Karpas-422 (cell line): ENCODE measurements at regions not wholly inside any gene's neighbourhood (a gene's known extent, or its start where the extent isn't known, plus 50 kb on each side); places are given as distances from the start of the nearest gene placed in this dataset.

Experiments used
- DNase-seq: peaks from one replicate; pipeline ENCODE4 v3.0.0-alpha.2; 2015
- H2AFZ ChIP-seq: fragments of 200-600 bp; sonication (generic); 2 replicates; pipeline ENCODE4 v1.6.1; 2014; ENCODE audit warnings: antibody characterized with exemption, low read length, mixed read lengths
- H3K27ac ChIP-seq: fragments of 200-600 bp; sonication (generic); 2 replicates; pipeline ENCODE4 v1.5.1; 2014; ENCODE audit warnings: mild to moderate bottlenecking, low read length, moderate library complexity
- H3K27me3 ChIP-seq: fragments of 200-600 bp; sonication (generic); 2 replicates; pipeline ENCODE4 v1.6.1; 2014; ENCODE audit warnings: low read length, mixed read lengths
- H3K36me3 ChIP-seq: fragments of 200-600 bp; sonication (generic); 2 replicates; pipeline ENCODE4 v1.6.1; 2014; ENCODE audit warnings: low read length, mixed read lengths; ENCODE audit not compliant: insufficient read depth
- H3K4me1 ChIP-seq: fragments of 200-600 bp; sonication (generic); 2 replicates; pipeline ENCODE4 v1.6.1; 2014; ENCODE audit warnings: mild to moderate bottlenecking, low read length, mixed read lengths
- H3K4me2 ChIP-seq: fragments of 200-600 bp; sonication (generic); 2 replicates; pipeline ENCODE4 v1.6.1; 2014; ENCODE audit warnings: low read length, low read depth, mild to moderate bottlenecking; ENCODE audit not compliant: poor library complexity, severe bottlenecking
- H3K4me3 ChIP-seq: fragments of 200-600 bp; sonication (generic); 2 replicates; pipeline ENCODE4 v1.5.1; 2014; ENCODE audit warnings: mild to moderate bottlenecking, antibody characterized with exemption, low read length, mixed read lengths
- H3K79me2 ChIP-seq: fragments of 200-600 bp; sonication (generic); 2 replicates; pipeline ENCODE4 v1.6.1; 2014; ENCODE audit warnings: mild to moderate bottlenecking, low read length, mixed read lengths
- H3K9ac ChIP-seq: fragments of 200-600 bp; sonication (generic); 2 replicates; pipeline ENCODE4 v1.6.0; 2014; ENCODE audit warnings: low read length
- H3K9me2 ChIP-seq: fragments of 200-600 bp; sonication (generic), shearing (Covaris generic); replicated peaks from 2 replicates; pipeline ENCODE4 v1.6.0; 2014; ENCODE audit warnings: mild to moderate bottlenecking, low read length, moderate library complexity; ENCODE audit not compliant: insufficient read depth
- H3K9me3 ChIP-seq: fragments of 300-700, 200-600 bp; sonication (generic); 2 replicates; pipeline ENCODE4 v1.6.1; 2014; ENCODE audit warnings: low read length, mixed read lengths
- H4K20me1 ChIP-seq: fragments of 200-600 bp; sonication (generic); 2 replicates; pipeline ENCODE4 v1.6.1; 2014; ENCODE audit warnings: mild to moderate bottlenecking, antibody characterized with exemption, low read length, low read depth; ENCODE audit not compliant: insufficient read depth

DNA sequence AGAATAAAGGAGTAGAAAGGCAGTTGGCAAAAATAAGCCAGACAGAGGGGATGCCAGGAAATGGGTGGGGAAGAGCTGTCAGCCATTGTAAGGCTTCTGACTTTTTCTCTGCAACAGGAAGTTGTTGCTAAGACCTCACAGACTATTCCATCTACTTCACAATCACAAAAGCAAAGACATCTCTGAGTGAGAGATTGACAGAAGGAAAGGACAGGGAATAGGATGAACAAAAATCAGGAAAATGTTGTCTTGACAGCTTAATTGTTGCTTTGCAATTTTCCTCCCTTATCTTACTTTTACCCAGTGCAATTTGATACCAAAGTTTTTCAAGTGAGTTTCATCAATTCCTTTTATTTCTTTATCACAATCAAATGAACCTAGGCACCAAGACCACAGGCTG, 291.2 kb downstream of the CBLN4 start:
- peaks cover 20% of the 10 kb centered on the region for H3K9me3 ChIP-seq
- H3K27me3 ChIP-seq = no peaks in the 10 kb centered on the region
- H3K4me1 ChIP-seq = no peaks in the 10 kb centered on the region
- no peak overlapping the region for H2AFZ ChIP-seq
- H3K27ac ChIP-seq = no peak overlapping the region
- H3K4me3 ChIP-seq = no peak overlapping the region
- no peak overlapping the region for H3K9ac ChIP-seq
- no peaks in the 10 kb centered on the region for H4K20me1 ChIP-seq
- H3K9me2 ChIP-seq = no peaks in the 10 kb centered on the region
- DNase-seq = no peak
- no peaks in the 10 kb centered on the region for H3K36me3 ChIP-seq
- no peaks in the 10 kb centered on the region for H3K79me2 ChIP-seq
- no peak overlapping the region for H3K4me2 ChIP-seq

DNA sequence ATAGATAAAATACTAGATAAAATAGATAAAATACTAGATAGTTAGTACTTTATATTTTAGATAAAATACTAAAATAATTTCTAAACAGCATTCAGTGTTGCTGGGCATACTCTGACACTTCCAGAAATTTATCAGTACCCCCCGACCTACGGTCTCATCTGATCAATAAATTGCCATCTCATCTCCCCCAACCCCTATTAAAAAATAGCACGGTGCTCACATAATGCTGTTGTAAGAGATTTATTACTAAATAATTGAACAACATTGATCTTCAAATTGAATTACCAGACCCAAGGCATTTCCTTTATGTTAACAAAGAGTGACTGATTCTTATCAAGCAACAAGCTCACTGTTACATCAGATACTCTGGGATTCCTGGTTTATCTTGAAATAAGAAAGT, 300.9 kb downstream of the CBLN4 start:
- H4K20me1 ChIP-seq = no peaks in the 10 kb centered on the region
- no peak overlapping the region for H3K4me2 ChIP-seq
- H3K4me1 ChIP-seq = no peaks in the 10 kb centered on the region
- no peak overlapping the region for H3K9ac ChIP-seq
- no peak for DNase-seq
- H3K4me3 ChIP-seq = no peak overlapping the region
- no peaks in the 10 kb centered on the region for H3K79me2 ChIP-seq
- no peaks in the 10 kb centered on the region for H3K27me3 ChIP-seq
- H2AFZ ChIP-seq = no peak overlapping the region
- H3K9me3 ChIP-seq = peaks cover 13% of the 10 kb centered on the region
- H3K9me2 ChIP-seq = no peaks in the 10 kb centered on the region
- no peak overlapping the region for H3K27ac ChIP-seq
- no peaks in the 10 kb centered on the region for H3K36me3 ChIP-seq

DNA sequence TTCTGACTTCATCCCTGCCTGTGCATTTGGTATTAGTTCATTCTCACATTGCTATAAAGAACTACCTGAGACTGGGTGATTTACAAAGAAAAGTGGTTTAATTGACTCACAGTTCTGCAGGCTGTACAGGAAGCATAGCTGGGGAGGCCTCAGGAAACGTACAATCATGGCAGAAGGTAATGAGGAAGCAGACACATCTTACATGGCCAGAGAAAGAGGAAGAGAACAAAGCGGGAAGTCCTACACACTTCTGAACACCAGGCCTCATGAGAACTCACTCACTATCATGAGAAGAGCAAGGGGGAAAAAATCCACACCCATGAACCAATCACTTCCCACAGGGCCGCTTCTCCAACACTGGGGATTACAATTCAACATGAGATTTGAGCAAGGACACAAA, 303.9 kb downstream of the CBLN4 start:
- 0 out of 2 replicates have a peak, but pooled peaks cover 16% of the 10 kb centered on the region for H3K9me3 ChIP-seq
- H4K20me1 ChIP-seq = no peaks in the 10 kb centered on the region
- no peaks in the 10 kb centered on the region for H3K79me2 ChIP-seq
- H3K4me2 ChIP-seq = no peak overlapping the region
- H3K27ac ChIP-seq = no peak overlapping the region
- H3K36me3 ChIP-seq = no peaks in the 10 kb centered on the region
- H3K9ac ChIP-seq = no peak overlapping the region
- no peaks in the 10 kb centered on the region for H3K27me3 ChIP-seq
- H3K9me2 ChIP-seq = no peaks in the 10 kb centered on the region
- no peaks in the 10 kb centered on the region for H3K4me1 ChIP-seq
- no peak overlapping the region for H3K4me3 ChIP-seq
- no peak overlapping the region for H2AFZ ChIP-seq
- no peak for DNase-seq

DNA sequence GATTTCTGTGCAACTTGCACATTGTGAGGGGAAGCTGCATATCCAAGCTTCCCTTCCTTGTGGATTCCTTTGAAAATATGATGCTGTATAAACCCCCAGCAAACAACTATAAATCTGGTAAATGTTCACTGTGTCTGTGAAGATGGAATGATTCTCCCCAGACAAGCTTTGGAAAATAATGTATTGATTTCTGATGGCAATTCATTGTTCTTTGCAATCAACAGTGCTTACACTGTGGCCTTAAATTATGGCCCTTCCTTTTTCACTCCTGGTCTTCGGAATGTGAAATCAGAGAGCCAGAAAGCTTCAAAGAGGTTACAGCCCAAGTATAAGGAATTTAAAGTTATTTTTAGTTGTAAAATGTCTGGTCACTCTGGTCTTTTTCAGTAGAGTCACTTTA, 308.8 kb downstream of the CBLN4 start:
- no peak overlapping the region for H3K4me2 ChIP-seq
- peaks cover 16% of the 10 kb centered on the region; the same call in 1 of the 2 replicates for H3K9me3 ChIP-seq
- H3K4me3 ChIP-seq = no peak overlapping the region
- DNase-seq = no peak
- no peaks in the 10 kb centered on the region for H3K36me3 ChIP-seq
- no peak overlapping the region for H2AFZ ChIP-seq
- H3K27ac ChIP-seq = no peak overlapping the region
- H3K9me2 ChIP-seq = no peaks in the 10 kb centered on the region
- H3K9ac ChIP-seq = no peak overlapping the region
- H3K27me3 ChIP-seq = no peaks in the 10 kb centered on the region
- no peaks in the 10 kb centered on the region for H3K79me2 ChIP-seq
- H3K4me1 ChIP-seq = no peaks in the 10 kb centered on the region
- no peaks in the 10 kb centered on the region for H4K20me1 ChIP-seq

DNA sequence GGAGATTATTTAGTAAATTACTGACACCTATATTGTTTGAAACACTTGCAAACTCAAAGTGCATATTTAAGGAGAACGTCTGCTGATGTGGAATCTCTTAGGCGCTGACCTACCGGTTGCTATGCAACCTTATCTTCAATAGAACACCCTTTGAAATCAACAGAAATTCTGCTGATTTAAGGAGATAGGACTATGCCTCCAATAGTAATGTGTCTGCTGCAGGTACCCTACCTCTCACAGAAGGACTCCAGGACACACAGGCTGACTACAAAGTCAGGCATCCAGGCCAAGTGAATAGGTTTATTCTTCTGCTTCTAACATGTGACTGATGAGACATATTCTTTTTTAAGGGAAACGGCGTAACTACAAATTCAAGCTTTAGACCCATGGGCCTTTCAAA, 311.7 kb downstream of the CBLN4 start:
- Histone ChIP-seq H3K79me2 (no peaks in the 10 kb centered on the region), H4K20me1 (no peaks in the 10 kb centered on the region), H3K9ac (no peak overlapping the region), H2AFZ (no peak overlapping the region), H3K4me3 (no peak overlapping the region), H3K9me3 (peaks cover 3% of the 10 kb centered on the region), H3K27ac (no peak overlapping the region), H3K4me2 (no peak overlapping the region), H3K36me3 (no peaks in the 10 kb centered on the region), H3K9me2 (no peaks in the 10 kb centered on the region), H3K27me3 (no peaks in the 10 kb centered on the region), H3K4me1 (no peaks in the 10 kb centered on the region)
- no peak for DNase-seq

DNA sequence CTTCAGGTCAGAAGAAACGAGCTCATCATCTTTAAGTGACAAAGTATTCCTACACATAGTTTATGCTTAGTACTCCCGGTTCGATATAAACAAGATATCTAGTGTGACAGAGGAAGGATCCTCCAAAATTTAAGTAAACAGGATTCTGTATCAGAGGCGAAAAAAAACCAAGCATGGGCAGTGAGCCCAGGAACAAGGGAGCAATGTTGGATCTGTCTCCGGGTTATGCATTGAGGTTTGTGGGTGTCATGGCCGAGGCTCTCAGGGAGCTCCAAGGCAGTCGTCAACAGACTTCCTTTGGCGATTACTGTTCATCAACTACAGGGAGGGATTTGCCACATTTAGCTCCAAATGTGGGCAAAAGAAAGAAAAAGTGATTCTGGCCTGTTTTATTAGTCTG, 319.5 kb downstream of the CBLN4 start:
- no peaks in the 10 kb centered on the region for H3K79me2 ChIP-seq
- H3K27me3 ChIP-seq = no peaks in the 10 kb centered on the region
- H2AFZ ChIP-seq = no peak overlapping the region
- peaks cover 8% of the 10 kb centered on the region for H3K9me3 ChIP-seq
- no peaks in the 10 kb centered on the region for H3K4me1 ChIP-seq
- H3K27ac ChIP-seq = no peak overlapping the region
- H3K36me3 ChIP-seq = no peaks in the 10 kb centered on the region
- no peaks in the 10 kb centered on the region for H4K20me1 ChIP-seq
- H3K4me3 ChIP-seq = no peak overlapping the region
- H3K4me2 ChIP-seq = no peak overlapping the region
- no peak overlapping the region for H3K9ac ChIP-seq
- no peak for DNase-seq
- H3K9me2 ChIP-seq = no peaks in the 10 kb centered on the region

DNA sequence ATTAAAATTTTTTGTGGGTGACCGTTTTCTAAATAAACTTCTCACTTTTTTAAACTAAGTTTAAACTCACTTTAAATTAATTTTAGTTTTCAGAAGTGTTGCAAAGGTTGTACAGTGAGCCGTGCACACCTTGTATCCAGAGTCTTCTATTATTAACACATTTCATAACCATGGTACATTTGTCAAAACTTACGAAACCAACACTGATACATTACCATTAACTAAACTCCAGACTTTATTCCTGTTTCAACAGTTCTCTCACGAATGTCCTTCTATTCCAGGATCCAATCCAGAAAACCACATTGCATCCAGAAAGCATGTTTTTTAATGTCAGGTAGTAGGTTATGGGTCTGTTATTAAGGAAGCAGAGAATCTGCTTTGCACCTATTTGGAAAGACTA, 319.9 kb downstream of the CBLN4 start:
- Histone ChIP-seq H3K4me1 (no peaks in the 10 kb centered on the region), H3K9me2 (no peaks in the 10 kb centered on the region), H3K79me2 (no peaks in the 10 kb centered on the region), H3K9me3 (peaks cover 9% of the 10 kb centered on the region), H3K4me3 (no peak overlapping the region), H3K4me2 (no peak overlapping the region), H2AFZ (no peak overlapping the region), H3K27ac (no peak overlapping the region), H3K36me3 (no peaks in the 10 kb centered on the region), H4K20me1 (no peaks in the 10 kb centered on the region), H3K27me3 (no peaks in the 10 kb centered on the region), H3K9ac (no peak overlapping the region)
- no peak for DNase-seq

DNA sequence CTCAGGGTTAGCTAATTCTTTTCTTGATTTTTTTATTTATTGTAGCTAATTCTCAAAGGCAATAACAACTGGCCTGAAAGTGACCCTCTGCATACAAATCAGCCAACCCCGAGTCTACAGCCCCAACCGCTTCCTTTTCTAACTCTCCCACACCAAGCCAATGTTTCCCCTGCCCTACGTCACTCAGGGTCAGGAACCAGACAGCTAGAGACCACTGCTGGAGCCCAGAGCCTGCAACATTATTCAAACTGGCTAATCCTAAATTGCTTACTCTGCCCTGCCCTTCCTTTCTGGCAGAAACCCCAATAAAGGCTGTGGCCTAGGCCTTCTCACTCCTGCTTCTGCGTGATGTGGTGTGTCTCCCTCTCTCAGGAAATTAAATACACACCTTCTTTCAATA, 320.7 kb downstream of the CBLN4 start:
- Histone ChIP-seq H2AFZ (no peak overlapping the region), H3K27ac (no peak overlapping the region), H3K9ac (no peak overlapping the region), H3K79me2 (no peaks in the 10 kb centered on the region), H3K4me2 (no peak overlapping the region), H3K9me2 (no peaks in the 10 kb centered on the region), H3K36me3 (no peaks in the 10 kb centered on the region), H3K4me3 (no peak overlapping the region), H3K9me3 (peaks cover 13% of the 10 kb centered on the region), H3K4me1 (no peaks in the 10 kb centered on the region), H3K27me3 (no peaks in the 10 kb centered on the region), H4K20me1 (no peaks in the 10 kb centered on the region)
- DNase-seq = no peak
